Activated CD4-positive, alpha-beta T cell treated with anti-CD3 and anti-CD28 coated beads, Interleukin-2, amount 50 U/mL, for 1 hour (primary cell): ENCODE measurements at regions not wholly inside any gene's neighbourhood (a gene's known extent, or its start where the extent isn't known, plus 50 kb on each side); places are given as distances from the start of the nearest gene placed in this dataset.

Experiments
- DNase-seq: peaks from one replicate; pipeline ENCODE4 v3.0.0-alpha.2; 2020

DNA sequence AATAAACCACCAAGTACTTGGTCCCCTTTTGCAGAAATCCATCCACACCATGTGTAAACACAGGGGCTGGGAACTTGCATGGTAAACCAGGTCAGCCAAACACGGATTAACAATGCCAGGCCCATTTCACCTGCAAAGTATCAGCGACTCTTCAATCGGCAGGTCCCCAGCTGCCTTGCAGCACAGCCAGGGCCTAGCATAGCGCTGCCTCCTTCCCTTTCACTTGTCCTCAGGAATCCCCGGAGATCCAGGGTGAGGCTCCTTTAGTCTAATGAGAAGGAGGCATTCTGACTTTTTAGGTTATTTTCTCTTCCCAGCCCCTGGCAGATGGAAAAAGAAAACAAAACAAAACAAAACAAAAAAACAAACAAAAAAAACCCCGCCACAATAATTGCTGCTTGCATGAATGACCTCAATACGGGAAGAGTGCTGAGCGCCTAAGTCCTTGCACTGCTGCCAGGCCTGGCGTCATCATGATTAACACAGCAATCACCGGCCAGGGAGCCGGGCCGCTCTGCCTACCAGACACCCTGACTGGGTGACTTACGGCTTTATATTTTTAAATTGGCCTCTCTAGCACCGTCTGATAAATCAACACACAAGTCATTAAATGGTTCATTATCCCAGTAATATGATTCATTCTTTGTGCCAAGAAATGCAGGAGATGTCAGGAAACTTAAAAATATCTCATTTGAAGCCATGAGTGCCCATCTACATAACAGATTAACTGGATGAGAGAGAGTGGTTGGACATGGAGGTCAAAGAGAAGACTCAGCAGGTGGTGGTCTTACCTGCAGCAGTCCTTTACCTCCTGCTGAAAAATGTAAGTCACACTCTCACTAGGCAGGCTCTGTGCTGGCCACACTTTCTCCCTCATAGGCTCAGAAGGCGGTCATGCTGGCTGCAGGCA lies 692.7 kb downstream of the UQCRFS1 start:
- DNase-seq: no peak

DNA sequence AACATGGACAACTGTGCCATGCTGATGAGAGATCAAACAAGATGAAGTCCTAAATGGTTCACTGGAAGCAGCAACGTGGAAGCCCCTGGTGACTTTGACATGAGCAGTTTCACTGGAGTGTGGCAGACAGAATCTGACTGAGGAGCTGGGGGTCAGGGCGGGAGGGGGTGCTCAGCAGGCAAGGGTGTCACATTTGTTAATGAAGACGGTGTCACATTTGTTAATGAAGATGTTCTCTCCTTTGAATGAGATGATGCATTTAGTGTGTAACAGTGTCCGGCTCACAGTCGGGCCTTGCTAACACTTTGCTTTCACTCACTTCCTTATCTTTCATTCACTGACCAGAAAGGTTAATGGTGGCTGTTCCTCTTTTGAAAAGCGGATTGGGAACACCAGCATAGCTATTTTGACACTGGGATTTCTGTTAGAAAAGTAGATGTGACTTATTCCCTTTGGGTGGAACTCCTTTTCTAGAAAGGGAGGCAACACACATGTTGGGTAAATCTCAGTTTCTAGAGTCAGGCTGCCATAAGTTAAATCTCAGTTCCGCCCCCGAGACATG lies 693.7 kb downstream of the UQCRFS1 start:
- no peak for DNase-seq

DNA sequence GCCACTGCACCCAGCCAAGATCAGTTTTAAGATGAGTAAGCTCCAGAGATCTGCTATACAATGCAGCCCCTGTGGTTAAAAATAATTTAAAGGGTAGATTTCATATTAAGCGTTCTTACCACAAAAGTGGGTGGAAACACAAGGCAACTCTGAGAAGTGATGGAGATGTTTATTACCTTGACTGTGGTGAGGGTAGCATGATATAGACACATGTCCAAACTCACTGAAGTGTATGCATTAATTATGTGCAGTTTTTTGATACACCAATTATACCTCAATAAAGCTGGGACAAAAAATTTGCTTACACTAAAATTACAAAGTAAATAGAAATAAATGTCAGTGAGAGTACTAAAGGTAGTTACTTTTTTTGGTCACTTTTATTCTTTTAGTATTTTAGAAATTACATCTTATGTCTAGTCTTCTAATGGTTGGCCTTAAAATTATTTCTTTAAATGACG lies 696.5 kb downstream of the UQCRFS1 start:
- no peak for DNase-seq

DNA sequence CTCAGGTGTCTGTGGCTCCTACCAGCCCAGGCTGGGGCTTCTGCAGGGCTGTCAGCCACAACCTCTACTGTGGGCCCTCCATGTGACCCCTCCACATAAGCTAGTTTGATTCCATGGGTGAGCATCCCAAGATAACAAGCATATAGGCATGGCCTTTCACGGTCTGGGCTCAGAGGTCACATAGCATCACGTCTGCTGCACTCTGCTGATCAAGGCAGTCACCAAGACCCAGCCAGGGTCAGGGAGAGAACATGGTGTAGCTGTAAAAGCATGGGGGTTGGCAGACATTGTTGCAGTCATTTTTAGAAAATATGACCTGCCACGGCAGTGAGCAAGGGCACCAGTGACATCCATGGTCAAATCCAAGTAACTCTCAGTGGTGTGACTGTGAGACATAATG lies 698.8 kb downstream of the UQCRFS1 start:
- DNase-seq: no peak

DNA sequence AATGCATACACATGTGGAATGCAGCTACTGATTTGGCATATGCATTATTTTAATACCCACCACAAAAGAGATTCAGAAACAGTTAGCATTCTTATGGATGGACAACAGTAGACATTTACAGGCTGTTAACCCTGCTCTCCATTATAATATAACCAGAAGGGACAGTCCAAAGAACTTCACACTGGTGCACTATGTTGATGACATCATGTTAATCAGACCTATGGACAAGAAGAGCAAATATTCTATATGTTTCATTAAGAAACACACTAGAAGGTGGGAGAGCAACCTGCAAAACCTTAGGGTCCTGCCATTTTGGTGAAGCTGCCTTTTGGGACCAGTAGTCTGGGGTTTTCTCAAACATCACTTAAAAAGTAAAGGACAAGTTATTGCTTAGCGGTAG lies 701.3 kb downstream of the UQCRFS1 start:
- DNase-seq: no peak

DNA sequence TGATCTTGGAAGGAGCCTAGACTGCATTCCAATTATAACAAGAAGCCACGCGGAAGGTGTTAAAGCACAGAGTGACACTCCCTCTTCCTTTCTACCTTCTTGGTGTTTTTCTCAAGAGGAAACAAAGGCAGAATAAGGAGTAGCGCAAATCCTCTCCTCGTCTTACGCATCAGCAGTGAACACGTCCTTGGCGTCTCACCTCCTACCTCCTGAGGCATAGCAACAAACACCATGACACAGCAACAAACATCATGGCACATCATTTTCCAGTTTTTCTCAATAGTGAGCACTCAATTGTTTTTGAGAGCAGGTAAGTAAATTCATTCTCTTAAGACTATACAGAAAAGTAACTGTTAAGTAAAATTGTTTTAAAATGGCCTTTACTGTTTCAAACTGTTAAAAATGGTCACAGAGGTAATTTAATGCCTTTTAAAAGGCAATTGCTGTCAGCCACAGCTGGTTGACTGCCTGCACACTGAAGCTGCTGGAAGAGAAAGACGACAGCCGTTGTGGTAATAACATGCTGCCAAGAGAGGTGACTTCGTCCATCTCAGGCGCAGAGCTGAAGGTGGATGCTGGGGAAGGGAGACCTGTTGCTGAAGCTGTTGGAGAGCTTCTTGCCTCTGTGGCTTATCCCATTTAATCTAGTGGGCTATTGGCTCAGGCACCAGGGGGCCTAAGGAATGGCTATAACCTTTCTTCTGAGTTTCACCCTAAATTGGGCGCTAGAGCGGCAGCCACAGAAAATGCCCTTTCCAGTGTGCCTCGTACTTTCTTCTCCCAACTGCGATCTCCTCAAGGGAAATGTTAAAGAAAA lies 703.7 kb downstream of the UQCRFS1 start:
- DNase-seq: no peak

DNA sequence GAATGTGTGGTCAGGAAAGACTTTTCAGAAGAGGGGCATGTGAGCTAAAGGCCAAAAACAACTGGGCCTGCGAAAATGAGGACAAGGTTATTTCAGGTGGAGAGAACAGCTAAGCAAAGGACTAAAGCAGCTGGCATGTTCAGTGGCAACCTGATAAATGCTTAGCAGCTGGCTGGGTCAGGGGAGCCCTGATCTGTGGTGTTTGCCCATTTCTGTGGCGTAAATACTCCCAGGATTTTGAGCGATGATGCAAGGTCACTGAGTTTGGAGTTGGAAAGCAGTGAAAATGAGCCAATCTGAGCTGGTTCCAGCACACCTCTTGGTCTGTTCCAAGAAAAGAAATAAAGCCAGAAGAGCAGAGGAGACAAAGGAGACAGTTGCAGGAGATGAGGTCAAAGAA lies 704.3 kb downstream of the UQCRFS1 start:
- no peak for DNase-seq

DNA sequence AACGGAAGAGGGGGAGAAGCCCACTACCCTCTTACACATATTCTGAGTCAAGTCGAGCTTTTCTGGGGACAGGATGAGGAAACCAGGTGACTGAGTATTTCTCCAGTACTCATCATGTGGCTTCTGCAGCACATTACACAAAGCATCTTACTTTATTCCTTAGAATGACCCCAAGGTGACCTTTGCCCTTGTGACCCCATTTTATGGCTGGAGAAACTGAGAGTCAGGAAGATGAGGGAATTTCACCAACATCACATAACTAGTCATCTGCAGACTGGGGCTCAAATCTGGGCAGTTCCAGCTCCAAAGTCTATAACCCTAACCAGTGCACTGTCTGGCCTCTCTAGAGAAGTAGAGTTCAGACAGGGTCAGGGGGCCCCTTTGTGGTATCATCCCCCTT lies 707.0 kb downstream of the UQCRFS1 start:
- DNase-seq: no peak

DNA sequence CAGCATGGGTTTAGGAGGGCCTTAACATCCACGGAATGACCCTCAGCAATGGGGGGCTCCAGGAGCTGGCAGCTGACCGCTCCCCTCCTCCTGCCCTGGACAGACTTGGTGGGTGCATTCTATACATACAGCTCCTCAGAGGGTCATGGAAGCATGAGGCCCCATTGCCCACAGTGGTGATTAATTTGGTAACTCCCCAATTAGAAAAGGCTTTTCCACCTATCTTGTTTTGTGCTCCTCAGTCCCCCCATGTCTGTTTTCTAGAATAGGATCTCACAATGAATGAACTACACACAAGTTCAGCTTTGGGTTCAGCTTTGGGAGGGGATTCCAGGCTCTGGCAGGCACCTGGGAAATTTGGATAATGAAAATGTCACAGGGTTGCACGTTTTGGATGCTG lies 707.8 kb downstream of the UQCRFS1 start:
- no peak for DNase-seq

DNA sequence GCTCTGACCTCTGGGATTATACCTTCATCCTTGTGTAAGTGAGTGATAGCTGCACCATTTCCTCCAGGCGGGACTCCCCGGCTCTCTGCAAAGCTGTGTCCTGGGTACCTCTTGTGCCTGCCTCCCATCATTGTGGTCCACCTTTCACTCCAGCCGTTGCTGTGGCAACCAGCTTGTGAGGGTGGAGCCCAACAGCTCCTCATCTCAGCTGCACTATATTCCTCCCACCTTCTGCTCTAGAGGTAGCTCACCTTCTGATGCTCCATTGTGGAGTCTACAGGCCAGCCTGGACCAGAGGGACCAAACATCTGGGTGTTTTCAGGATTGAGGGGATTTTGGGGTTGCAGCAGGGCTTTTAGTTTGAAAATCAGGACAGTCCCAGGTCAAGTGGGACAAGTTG lies 708.2 kb downstream of the UQCRFS1 start:
- DNase-seq: no peak

DNA sequence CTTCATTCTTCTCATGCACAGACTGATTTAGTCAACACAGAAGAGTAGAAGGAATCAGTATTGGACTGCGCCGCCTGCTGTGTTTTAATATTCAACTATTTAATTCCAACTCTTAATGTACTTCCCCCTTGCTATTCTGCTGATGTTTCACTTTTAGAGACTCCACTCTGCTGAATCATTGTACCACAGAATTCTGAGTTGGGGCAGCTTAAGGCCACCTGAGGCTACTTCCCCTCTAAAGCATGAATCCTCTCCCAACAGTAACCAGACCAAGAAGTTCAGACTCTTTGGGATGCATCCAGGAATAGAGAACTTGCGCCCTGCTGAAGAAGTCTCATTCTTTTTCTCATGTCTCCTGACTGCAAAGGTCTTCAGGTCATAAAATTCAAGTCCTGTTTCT lies 708.8 kb downstream of the UQCRFS1 start:
- no peak for DNase-seq

DNA sequence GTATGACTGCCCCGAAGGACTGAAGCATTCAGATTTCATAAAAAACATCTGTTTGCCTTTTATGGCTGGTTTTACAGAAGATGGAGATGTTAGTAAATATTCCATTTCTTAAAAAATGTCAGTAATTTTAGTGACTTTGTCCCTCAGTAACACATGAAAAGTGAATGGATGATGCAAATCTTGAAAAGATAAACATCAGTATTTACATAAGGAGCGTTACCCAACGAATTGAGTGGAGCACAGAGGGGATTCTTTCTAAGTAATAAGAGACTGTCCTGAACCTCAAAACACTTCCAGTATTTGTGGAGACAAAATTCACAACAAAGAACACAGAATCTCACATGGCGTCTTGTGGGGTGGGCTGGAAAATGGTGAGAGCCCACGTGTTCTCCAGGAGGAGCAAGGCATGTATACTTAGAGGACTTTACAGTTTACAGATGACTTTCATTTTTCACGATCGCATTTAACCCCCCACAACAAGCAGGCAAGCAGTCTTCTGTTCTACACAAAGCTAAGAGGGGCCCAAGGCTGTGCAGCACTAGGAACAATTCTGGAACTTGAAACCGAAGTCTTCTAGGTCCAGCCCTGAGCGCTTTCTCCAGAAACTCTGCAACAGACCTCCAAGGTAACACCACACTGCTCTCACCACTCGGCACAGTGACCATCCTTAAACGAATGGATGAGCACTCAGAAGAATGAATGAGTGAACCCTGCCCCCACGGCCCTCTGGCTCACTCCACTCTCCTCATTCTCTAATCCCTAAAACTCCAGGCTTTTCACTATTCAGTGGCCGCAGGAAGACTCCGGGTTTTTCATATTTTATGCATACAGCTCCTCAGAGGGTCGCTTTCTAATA lies 709.8 kb downstream of the UQCRFS1 start:
- DNase-seq: no peak

DNA sequence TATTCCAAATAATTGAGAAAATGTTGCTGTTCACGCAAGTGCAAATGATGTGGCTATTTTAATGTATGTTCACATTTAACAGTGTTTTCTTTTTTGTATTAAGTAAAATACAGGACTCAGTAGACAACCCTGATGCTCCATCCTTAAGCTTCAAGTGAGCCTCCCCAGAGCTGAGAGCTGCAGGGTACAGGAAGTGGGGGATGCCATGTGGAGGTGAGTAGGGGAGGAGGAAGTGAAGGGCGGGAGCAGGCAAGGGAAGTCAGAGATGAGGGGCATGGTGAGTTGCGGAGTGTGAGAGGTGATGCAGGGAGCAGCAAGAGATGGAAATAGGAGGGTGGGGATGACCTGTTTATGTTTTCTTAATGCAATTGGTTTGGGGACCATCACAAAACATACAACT lies 711.0 kb downstream of the UQCRFS1 start:
- DNase-seq: no peak

DNA sequence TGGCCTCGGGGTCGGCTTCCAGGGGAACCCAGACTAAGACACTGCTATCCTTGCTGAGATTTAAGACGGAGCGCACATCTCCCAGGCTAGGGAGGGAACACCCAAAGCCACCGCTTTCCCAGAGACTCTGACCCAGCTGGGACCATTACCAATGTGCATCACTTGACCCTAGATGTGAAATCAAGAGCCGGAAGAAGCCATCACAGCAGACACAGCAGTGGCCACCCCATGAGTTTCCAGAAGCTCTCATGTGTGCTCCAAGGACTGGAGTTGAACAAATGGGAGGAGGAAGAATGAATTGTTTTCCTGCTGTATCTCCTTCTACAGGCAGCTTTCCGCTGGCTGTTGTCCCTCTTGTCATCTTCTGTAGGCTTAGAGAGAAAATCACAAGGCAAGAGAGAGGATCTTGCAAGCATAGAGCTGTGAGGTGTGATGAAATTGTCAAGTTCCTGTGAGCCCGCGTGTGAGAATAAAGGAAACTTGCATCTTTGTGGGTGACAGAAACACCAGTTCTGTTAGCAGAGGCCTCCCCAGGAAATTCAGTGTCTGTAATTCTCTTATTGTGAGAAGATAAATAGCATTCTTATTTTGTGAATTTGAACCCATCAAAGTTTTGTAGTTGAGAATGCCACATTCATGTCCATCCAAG lies 711.8 kb downstream of the UQCRFS1 start:
- DNase-seq: no peak

DNA sequence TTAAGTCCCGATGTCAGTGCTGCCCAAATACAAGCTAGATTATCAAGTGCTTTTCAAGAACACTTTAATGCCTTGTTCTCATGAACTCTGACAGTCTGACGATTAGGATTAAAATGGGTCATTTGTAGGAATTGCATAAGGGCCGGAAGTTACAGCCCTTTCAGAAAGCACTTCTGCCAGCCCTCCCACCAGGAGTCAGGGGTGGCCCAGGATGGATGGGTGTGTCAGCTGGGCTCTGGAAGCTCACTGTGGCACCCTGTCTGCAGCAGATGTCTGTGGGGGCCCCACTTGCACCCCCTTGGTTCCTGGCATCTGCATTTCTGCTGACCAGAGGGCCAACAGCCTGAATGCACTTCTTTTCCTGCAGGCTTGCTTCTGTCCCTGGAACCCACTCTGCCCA lies 712.7 kb downstream of the UQCRFS1 start:
- DNase-seq: no peak

DNA sequence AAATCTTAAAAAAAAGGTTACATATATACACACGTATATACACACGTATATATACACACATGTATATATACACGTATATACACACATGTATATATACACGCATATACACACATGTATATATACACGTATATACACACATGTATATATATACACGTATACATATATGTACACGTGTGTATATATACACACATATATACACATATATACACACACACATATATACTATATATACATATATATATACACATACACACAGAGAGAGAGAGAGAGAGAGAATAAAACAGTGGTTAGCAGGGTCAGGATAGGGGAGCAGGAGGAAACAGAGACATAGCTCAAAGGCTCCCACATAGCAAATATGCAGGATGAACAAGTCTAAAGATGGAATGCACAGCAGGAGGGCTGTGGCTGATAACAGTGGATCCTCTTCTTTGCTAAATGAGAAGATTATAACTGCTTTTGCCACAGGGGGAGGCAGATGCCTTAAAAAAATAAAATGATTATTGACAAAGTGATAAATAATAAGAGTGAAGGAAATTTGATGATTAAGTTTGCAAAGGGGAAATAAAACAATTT lies 714.5 kb downstream of the UQCRFS1 start:
- no peak for DNase-seq

DNA sequence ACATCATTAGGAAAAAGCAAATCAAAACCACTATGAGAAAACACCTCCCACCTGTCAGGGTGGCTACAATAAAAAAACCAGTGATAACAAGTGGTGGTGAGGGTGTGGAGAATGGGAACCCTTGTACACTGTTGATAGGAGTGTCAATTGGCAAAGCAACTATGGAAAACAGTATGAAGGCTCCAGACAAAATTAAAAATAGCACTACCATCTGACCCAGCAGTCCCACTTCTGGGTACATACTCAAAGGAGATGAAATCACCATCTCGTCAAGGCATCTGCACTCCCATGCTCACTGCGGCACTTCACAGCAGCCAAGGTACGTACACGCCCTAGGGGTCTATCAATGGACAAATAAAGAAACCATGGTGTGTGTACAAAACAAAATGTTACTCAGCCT lies 715.1 kb downstream of the UQCRFS1 start:
- no peak for DNase-seq

DNA sequence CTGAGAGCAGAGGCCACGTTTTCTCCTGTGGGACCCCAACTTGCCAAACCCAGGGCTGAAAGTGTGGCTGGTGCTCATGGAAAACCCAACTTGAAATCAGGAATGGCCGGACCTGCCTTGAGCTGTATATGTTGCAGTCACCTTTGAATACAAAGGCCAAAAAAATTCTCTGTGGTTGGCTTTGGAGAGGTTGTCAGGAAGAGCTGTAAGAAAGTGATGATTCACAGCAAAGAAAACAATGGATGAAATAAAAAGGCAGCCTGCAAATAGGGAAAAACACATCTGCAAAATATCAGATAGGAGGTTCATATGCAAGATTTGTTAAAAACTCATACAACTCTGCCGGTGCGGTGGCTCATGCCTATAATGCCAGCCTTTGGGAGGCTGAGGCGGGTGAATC lies 715.8 kb downstream of the UQCRFS1 start:
- no peak for DNase-seq

DNA sequence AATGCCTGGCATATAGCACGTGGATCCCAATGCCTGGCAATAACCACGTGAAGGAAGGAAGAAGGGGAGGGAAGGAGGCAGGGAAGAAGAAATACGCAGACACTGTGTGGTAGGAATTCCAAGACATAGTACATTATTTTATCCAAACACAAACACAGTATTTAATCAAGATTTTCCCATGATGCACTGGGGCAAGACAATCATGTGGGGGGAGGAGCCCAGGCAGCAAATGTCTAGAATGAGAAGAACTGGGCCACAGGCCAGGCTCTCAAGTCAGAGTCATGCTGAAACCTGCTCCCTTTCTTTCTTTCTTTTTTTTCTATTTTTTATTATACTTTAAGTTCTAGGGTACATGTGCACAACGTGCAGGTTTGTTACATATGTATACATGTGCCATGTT lies 717.9 kb downstream of the UQCRFS1 start:
- DNase-seq: no peak

DNA sequence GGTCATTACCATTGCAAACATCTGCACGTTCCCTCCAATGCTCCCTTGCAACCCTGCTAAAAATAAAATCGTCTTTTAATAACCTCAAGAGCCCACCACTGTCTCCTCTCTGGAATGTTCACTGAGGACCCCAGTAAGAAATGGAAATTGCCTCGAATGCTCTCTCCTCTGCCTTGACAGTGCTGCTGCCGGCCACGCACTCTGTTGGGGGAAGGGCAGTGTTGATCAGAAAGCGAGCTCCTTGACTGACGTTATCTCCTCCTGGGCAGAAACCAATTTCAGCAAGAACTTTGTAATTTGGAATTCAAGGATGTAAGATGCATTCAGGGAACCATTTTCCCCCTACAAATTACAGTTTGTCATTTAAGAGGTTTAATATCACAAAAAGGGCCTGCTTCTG lies 718.5 kb downstream of the UQCRFS1 start:
- no peak for DNase-seq

DNA sequence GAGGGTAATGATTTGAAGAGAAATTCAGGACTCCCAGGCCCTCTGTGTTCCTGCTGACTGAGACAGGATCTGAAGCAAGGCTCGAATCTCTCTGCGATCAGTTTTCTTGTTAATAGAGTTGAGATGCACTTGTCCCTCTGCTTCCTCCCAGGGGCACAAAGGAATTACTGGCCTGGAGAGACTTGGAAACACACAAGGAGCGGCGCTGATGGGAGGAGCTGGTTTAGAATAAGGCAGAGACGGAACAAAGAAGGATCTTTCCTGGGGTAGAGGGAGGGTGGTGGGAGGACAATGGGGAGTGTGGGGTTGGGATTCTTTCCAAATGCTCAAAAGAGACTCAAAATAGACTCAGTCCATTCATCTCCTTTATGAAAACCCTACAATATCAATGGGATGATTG lies 719.1 kb downstream of the UQCRFS1 start:
- no peak for DNase-seq

DNA sequence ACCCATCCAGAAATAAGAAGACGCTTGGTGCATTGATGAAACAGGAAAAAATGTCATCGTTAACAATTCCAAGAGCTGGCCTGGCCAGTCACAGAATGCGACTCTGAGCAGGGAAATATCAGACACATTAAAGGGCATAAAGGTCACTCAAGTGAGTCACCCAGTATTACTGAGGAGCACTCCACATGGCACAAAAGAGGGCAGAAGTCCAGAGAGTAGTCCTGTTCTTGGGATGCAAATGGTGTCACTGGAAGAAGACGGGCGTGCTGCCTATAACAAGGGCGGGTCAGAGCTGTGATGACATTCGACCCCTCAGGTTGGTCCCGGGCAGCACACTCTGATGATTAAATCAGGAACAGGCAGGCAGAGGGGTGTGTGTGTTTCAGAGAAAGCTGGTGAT lies 720.3 kb downstream of the UQCRFS1 start:
- no peak for DNase-seq
